ENCODE measurements at regions not wholly inside any gene's neighbourhood (a gene's known extent, or its start where the extent isn't known, plus 50 kb on each side); places are given as distances from the start of the nearest gene placed in this dataset.
"Not testable (repeated sequence)": the region's sequence is repeated elsewhere in the genome, so short reads cannot be mapped to it uniquely, and the experiment has no call there.

DNA sequence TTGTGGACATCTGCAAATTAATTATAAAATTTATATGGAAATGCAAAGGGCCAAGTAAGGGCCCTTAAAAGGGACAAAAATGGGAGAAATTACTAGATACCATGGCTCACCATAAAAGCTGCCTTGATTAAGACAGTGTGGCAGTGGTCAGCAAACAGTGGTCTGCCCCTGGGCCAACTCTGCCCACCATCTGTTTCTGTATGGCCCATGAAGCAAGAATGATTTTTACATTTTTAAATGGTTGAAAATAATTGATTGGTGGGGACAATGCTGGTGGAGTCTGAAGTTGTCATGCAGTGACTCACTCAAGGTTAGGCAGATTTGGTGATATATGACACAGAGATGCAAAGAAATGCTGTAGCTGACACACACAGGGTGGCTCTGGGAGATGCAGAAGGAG lies 295.6 kb downstream of the RTP5 start:
- not testable (repeated sequence) for DNase-seq

DNA sequence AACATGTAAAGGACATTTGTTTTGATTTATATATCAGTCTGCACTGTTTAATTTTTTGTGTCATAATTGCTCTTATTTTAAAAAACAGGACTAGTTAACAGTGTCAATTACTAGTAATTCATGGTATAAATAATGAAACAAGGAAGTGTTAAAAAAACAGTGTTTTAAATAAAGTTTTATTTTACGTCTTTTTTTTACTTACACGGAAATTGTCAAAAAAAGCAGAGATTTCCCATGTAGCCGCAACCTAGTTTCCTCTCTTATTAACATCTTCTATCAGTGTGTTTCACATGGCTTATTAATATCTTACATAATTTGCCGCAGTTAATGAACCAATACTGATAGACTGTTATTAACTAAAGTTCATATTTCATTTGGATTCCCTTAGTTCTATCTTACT lies 301.8 kb downstream of the RTP5 start:
- DNase-seq: not testable (repeated sequence)

All from activated effector memory CD4-positive, alpha-beta T cell treated with Interleukin-2 at 50 U/mL for 16 hours (primary cell).